SU-DHL-6 (cell line): ENCODE measurements at regions not wholly inside any gene's neighbourhood (a gene's known extent, or its start where the extent isn't known, plus 50 kb on each side); places are given as distances from the start of the nearest gene placed in this dataset.
"Not testable (repeated sequence)": the region's sequence is repeated elsewhere in the genome, so short reads cannot be mapped to it uniquely, and the experiment has no call there.

ENCODE experiments used
- H2AFZ ChIP-seq: fragments of 200-600 bp; sonication (generic); 2 replicates; pipeline ENCODE4 v1.6.1; 2014; ENCODE audit warnings: low read depth, mild to moderate bottlenecking, moderate library complexity, mixed read lengths, antibody characterized with exemption, low read length; ENCODE audit not compliant: severe bottlenecking
- H3F3A ChIP-seq: fragments of 200-600 bp; shearing (Covaris generic); 2 replicates; pipeline ENCODE4 v1.6.0; 2016; ENCODE audit warnings: antibody characterized with exemption, mild to moderate bottlenecking; ENCODE audit not compliant: insufficient read depth
- H3K27ac ChIP-seq: fragments of 200-600 bp; sonication (generic); 2 replicates; pipeline ENCODE4 v1.5.1; 2016; ENCODE audit warnings: low read depth, mild to moderate bottlenecking, low read length, moderate library complexity, mixed read lengths
- H3K27me3 ChIP-seq: fragments of 200-600 bp; sonication (generic), shearing (Covaris generic); 2 replicates; pipeline ENCODE4 v1.6.0; 2014; ENCODE audit warnings: mild to moderate bottlenecking, low read length
- H3K36me3 ChIP-seq: fragments of 200-600 bp; sonication (generic); 2 replicates; pipeline ENCODE4 v1.6.1; 2014; ENCODE audit warnings: mild to moderate bottlenecking, low read length, mixed read lengths
- H3K4me2 ChIP-seq: fragments of 300-600, 200-600 bp; shearing (Covaris generic), sonication (generic); 2 replicates; pipeline ENCODE4 v1.6.0; 2014; ENCODE audit warnings: low read length, low read depth, mild to moderate bottlenecking; ENCODE audit not compliant: poor library complexity, severe bottlenecking
- H3K4me3 ChIP-seq: fragments of 200-600 bp; sonication (generic); 2 replicates; pipeline ENCODE4 v1.5.1; 2014; ENCODE audit warnings: antibody characterized with exemption, low read length, mild to moderate bottlenecking, mixed read lengths; ENCODE audit not compliant: insufficient read depth, poor library complexity, severe bottlenecking
- H3K79me2 ChIP-seq: fragments of 200-600 bp; sonication (generic); 2 replicates; pipeline ENCODE4 v1.6.1; 2014; ENCODE audit warnings: mild to moderate bottlenecking, low read length, moderate library complexity; ENCODE audit not compliant: insufficient read depth
- H3K9ac ChIP-seq: fragments of 200-600 bp; sonication (generic); 2 replicates; pipeline ENCODE4 v1.7.0; 2014; ENCODE audit warnings: mild to moderate bottlenecking, low read length
- H3K9me2 ChIP-seq: fragments of 200-600 bp; sonication (generic); replicated peaks from 2 replicates; pipeline ENCODE4 v1.6.1; 2014; ENCODE audit warnings: low read length; ENCODE audit not compliant: insufficient read depth
- H3K9me3 ChIP-seq: fragments of 200-600 bp; sonication (generic); 2 replicates; pipeline ENCODE4 v1.6.1; 2014; ENCODE audit warnings: low read length, mixed read lengths; ENCODE audit not compliant: insufficient read depth
- H4K20me1 ChIP-seq: fragments of 200-600 bp; sonication (generic); 2 replicates; pipeline ENCODE4 v1.6.1; 2014; ENCODE audit warnings: low read depth, mild to moderate bottlenecking, antibody characterized with exemption, low read length, moderate library complexity, mixed read lengths
- EZH2phosphoT487 ChIP-seq: fragments of 200-600 bp; sonication (generic), shearing (Covaris generic); conservative IDR thresholded peaks from 2 replicates; pipeline ENCODE4 v1.6.1; 2018; ENCODE audit warnings: mild to moderate bottlenecking, antibody characterized with exemption, low read length, moderate library complexity, mixed read lengths
- TF ChIP-seq, protein P1 (sequence below): fragments of 200-600 bp; sonication (generic); IDR thresholded peaks from one replicate; pipeline ENCODE4 v1.5.1; 2017; ENCODE audit warnings: antibody characterized with exemption, mild to moderate bottlenecking, low read length, moderate library complexity; ENCODE audit not compliant: insufficient read depth, poor library complexity, severe bottlenecking

DNA sequence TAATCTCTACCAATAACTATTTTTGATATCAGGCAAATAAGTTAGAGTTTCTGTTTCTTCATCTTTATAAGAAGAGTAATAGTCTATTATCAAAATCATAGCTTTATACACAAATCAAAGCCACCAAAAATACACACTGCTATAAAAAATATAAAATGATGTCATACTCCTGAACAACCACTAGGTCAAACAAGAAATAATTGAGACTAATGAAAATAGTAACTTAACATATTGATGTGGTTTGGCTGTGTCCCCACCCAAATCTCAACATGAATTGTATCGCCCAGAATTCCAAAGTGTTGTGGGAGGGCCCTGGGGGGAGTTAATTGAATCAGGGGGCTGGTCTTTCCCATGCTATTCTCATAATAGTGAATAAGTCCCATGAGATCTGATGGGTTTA is 2277.5 kb downstream of the ARAP2 start:
- Histone ChIP-seq H3K79me2 (no peaks in the 10 kb centered on the region), H3K4me3 (no peak overlapping the region), H2AFZ (no peak overlapping the region), H3K4me2 (no peak overlapping the region), H3K27me3 (no peaks in the 10 kb centered on the region), H3K9me2 (no peaks in the 10 kb centered on the region), H3F3A (no peaks in the 10 kb centered on the region), H3K36me3 (no peaks in the 10 kb centered on the region), H3K27ac (no peak overlapping the region), H3K9me3 (no peaks in the 10 kb centered on the region), H3K9ac (no peak overlapping the region), H4K20me1 (no peaks in the 10 kb centered on the region)
- TF ChIP-seq, protein P1, sequence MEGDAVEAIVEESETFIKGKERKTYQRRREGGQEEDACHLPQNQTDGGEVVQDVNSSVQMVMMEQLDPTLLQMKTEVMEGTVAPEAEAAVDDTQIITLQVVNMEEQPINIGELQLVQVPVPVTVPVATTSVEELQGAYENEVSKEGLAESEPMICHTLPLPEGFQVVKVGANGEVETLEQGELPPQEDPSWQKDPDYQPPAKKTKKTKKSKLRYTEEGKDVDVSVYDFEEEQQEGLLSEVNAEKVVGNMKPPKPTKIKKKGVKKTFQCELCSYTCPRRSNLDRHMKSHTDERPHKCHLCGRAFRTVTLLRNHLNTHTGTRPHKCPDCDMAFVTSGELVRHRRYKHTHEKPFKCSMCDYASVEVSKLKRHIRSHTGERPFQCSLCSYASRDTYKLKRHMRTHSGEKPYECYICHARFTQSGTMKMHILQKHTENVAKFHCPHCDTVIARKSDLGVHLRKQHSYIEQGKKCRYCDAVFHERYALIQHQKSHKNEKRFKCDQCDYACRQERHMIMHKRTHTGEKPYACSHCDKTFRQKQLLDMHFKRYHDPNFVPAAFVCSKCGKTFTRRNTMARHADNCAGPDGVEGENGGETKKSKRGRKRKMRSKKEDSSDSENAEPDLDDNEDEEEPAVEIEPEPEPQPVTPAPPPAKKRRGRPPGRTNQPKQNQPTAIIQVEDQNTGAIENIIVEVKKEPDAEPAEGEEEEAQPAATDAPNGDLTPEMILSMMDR = no peak
- no peak for TF ChIP-seq EZH2phosphoT487

DNA sequence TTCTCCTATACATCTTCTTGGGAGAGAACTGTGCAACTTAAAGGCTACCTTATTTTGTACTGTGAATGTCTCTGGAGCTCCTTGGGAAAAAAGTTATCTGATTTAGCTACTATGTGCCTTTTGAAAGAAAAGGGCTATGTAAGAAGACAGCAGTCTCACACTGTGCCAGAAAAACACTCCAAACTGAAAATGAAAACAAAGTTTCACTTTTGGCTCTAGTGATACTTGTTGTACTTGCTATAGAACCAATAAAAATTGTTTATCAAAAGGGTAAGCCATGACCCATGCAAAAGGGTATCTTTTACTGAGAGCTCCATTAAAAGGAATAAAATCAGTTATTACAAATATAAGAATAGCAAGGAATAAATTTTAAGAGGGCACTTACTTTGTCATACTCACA is 2270.0 kb downstream of the ARAP2 start:
- H3K9ac ChIP-seq = no peak overlapping the region
- H3K79me2 ChIP-seq = no peaks in the 10 kb centered on the region
- H3K9me2 ChIP-seq = no peaks in the 10 kb centered on the region
- no peak overlapping the region for H2AFZ ChIP-seq
- TF ChIP-seq, protein P1 = no peak
- TF ChIP-seq EZH2phosphoT487 = no peak
- no peaks in the 10 kb centered on the region for H3K9me3 ChIP-seq
- H3K4me3 ChIP-seq = no peak overlapping the region
- H4K20me1 ChIP-seq = no peaks in the 10 kb centered on the region
- H3K36me3 ChIP-seq = no peaks in the 10 kb centered on the region
- no peak overlapping the region for H3K27ac ChIP-seq
- H3K27me3 ChIP-seq = no peaks in the 10 kb centered on the region
- H3K4me2 ChIP-seq = no peak overlapping the region
- no peaks in the 10 kb centered on the region for H3F3A ChIP-seq

GRCh38 chr4:33975995-33976394 is 2268.3 kb downstream of the ARAP2 start:
- Histone ChIP-seq H3F3A (no peaks in the 10 kb centered on the region), H3K36me3 (no peaks in the 10 kb centered on the region), H3K27me3 (no peaks in the 10 kb centered on the region), H3K4me2 (no peak overlapping the region), H3K79me2 (no peaks in the 10 kb centered on the region), H3K27ac (no peak overlapping the region), H3K9me2 (no peaks in the 10 kb centered on the region), H3K4me3 (no peak overlapping the region), H3K9me3 (no peaks in the 10 kb centered on the region), H2AFZ (no peak overlapping the region), H4K20me1 (no peaks in the 10 kb centered on the region), H3K9ac (no peak overlapping the region)
- TF ChIP-seq EZH2phosphoT487 = no peak
- TF ChIP-seq, protein P1 = no peak

DNA sequence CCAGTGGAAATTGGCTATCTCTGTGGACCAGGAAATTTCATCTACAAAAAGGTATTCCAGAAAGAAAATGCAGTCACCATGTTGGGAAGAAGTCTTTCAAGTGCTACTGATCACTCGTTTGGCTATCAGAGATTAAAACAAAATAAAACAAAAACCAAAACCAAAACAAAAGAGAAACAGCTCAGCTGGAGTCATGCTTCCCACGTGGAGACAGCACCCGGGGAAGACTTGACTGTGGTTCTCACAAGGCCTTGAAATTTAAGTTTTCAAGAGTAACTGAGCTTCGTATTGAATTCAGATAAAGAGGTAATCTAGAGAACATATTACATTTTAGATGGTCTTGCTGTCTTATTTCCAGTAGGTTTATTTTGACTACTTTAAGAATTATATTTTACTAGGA is 2264.5 kb downstream of the ARAP2 start:
- not testable (repeated sequence) for H3K9me2 ChIP-seq, H3K79me2 ChIP-seq, H3K9ac ChIP-seq, H3F3A ChIP-seq, H3K9me3 ChIP-seq, H3K36me3 ChIP-seq, H3K4me2 ChIP-seq, H4K20me1 ChIP-seq, H2AFZ ChIP-seq, H3K4me3 ChIP-seq, H3K27me3 ChIP-seq, H3K27ac ChIP-seq
